ENCODE measurements at regions not wholly inside any gene's neighbourhood (a gene's known extent, or its start where the extent isn't known, plus 50 kb on each side); places are given as distances from the start of the nearest gene placed in this dataset.

DNA sequence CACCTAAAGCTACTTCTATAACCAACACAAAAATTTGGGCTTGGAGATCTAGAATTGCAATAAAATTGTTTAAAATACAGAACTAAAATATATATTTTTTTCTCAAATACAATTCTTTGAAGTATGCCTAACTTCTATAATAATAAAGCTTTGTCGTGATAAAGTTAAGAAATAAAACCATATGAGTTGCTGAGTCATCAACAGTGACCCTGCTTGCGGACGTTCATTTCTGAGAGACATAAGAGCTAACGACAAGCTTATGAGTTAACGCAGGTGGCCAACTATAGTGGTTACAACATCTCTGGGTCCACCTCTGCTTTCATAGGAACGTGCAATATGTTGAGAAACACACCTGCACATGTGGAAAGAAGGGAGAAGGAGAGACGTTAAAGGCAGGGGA lies 407.1 kb upstream of the SLC14A2 start:
- TF ChIP-seq POLR2AphosphoS5 (IDR thresholded peaks at IDR 0.05; ENCODE audit: borderline replicate concordance, low read depth, low read length) (no peak), EZH2 (IDR thresholded peaks at IDR 0.05) (no peak), FOXP2 (optimal IDR thresholded peaks at IDR 0.05; ENCODE audit: control extremely low read depth, extremely low read length, insufficient read depth) (no peak)
